GM21576 (cell line): ENCODE measurements at regions not wholly inside any gene's neighbourhood (a gene's known extent, or its start where the extent isn't known, plus 50 kb on each side); places are given as distances from the start of the nearest gene placed in this dataset.

Experiments used
- ATAC-seq: cut with Tn5 transposase; IDR thresholded peaks from one replicate; pipeline ENCODE4 v1.9.1; 2021; ENCODE audit warnings: mild to moderate bottlenecking, moderate library complexity; ENCODE audit not compliant: unreplicated experiment

GRCh38 chr3:18051306-18051705 is 308.9 kb upstream of the TBC1D5 start:
- ATAC-seq, result no peak

DNA sequence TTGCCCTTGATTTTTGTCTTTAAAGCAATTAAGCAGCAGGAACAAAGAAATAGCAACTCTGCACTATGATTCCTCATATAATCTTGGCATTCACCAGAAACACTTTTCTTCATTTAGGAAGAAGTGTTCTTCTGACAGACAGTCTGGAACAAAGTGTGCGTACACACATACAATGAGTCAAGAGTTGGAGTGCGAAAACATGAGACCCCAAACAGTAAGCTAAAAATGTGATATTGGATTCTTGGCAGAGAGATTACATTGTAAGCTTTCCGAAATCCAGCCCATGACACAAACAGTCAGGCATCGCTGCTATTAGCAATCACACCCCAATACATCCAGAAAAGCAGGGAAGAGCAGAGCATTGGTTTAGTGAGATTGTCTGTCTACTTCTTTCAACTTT is 306.7 kb upstream of the TBC1D5 start:
- no peak for ATAC-seq

GRCh38 chr3:18047052-18047451 is 304.6 kb upstream of the TBC1D5 start:
- ATAC-seq, result no peak

- no peak for ATAC-seq
Observed at GRCh38 chr3:18046131-18046915, 303.9 kb upstream of the TBC1D5 start.

DNA sequence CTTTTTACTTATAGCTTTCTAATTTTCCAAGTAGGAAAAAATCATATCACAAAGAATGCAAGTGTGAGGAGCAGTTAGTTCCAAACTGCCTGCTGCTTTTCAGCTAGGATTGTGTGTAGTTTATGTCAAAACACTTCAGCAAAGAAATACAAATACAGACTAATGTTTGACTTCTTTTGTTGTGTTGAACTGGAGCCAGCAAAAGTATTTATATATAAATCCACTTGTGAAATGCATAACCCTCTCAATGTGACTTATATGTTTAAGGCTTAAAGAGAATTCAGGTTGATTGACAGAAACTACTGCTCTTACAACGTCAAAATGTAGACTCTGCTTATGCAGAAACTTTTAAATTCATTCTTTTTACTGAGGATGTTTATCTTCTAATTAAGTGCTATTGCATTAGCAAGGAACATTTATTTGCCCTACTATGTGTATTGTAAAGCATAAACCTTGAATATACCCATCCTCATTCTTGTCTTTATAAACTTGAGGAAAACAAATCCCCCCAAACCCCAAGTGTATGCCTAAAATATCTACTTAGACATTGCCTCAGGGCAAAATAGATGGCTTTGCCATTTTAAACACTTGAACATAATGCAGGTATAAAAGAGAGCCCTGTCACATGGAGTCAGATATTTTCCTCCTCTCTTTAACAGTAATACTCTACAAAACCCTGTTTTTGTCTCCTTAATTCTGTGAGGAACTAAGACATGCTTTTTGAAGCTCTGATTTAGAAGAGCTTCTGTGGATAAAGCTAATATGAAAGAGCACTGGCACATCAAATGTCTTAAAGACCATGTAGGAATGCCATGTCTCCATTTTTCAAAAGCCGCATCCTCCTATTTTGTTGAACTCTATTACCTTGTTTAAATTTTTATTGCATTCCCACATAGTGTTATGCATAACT is 302.8 kb upstream of the TBC1D5 start:
- no peak for ATAC-seq

DNA sequence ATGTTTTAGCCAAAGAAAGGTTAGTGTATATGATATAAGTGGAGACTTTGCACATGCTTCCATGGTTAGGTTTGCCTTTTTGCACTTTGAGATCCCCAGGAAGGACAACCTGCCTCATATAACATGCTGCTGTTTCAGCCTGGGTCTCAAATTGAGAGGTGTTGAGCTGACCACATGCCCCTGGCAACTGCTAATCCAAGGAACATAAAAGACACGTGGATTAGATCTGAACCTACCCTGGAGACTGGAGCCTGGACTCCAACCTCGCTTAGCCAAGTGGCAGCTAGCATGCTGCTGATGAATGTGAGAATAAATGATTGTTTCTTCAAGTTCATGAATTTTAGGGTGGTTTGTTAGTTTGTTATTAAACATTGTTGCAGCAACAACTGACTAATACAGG is 301.8 kb upstream of the TBC1D5 start:
- no peak for ATAC-seq

GRCh38 chr3:18036450-18036815 is 294.0 kb upstream of the TBC1D5 start:
- ATAC-seq, result no peak

- no peak for ATAC-seq
Observed at GRCh38 chr3:18035641-18036449, 293.4 kb upstream of the TBC1D5 start.

DNA sequence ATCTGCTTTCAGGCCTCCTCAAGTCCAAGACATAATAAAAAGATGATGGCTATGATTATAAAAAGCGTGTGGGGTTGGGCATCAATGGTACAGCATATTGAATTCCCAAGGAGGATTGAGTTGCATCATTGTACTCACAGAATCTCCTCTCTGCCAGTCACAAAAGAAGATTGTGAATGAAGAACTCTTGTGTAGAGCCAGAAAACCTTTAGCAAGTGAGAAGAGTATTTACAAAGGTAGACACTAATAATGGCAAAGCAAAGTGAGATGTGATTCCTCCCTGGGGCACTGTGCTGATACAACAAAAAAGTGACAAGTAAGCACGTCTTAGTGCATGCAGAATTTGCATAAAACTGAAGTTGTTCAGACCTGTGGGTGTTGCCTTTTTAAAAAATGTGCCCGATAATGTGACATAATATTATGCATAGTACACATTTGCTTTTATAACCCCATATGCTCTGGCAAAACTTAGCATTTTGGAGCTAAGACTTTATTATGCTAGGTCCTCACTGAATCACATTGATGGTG is 291.2 kb upstream of the TBC1D5 start:
- no peak for ATAC-seq

DNA sequence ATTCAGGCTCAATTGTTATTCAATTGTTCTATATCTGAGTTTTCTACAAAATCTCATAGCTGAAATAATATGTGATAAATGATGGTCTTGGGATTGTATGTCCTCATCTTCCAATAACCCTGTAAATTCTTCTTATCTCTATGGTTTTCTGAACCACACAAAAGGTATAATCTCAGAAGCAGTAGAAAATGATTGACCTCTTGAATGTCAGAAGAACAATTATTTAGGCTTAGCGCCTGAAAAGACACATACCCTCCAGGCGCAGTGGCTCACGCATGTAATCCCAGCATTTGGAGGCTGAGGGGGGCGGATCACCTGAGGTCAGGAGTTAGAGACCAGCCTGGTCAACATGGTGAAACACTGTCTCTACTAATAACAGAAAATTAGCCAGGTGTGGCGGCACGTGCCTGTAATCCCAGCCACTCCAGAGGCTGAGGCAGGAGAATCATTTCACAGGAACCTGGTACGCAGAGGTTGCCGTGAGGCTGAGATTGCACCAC is 288.0 kb upstream of the TBC1D5 start:
- no peak for ATAC-seq

DNA sequence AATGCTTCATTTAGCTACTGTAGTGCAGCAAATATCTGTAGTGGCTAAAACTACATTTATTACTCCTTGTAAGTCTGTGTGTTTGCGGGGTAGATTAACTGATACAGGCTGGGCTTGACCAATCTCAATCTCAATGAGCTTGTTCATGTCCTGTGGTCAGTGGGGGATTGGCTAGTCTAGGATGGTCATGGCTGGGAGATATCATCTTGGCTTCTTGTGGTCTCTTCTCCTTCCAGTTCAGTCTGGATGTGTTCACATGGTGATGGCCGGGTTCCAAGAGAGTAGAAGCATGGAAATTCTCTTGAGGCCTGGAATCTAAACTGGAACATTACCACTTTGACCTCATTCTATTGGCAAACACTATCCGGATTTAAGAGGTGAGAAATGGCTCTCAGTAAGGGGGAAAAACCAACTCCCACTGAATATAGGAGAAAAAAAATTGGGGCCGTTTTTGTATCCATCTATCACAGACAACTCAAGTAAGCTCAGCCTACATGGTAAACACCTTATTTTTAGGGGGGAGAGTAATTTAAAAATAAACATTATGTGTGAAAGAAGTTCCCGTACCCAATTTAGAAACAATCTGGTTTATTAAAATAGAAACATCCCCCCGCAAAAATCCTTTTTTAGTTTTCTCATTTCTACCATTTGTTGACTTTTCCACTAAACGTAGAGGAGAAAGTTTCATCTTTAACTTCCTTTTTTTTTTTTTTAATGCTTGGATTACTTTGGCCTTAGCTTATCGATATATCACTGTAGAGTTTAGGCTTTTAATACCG is 284.9 kb upstream of the TBC1D5 start:
- no peak for ATAC-seq

- ATAC-seq, result no peak
Observed at GRCh38 chr3:18024715-18025114, 282.3 kb upstream of the TBC1D5 start.

DNA sequence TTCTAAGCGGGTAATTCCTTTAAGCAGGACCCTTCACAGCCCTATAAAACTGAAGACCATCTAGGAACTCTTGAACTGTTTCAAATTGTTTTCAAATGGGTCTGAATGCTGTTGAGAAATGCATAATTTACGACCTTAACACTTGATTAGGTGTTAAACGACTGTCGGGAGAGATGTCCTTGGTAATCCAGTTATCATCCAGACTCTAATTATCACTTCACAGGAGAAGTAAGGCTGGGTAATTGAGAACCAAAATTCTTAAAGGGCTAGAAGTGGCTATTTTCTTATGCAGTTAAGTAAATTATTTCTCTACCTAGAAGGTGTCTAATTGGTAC is 276.7 kb upstream of the TBC1D5 start:
- ATAC-seq, result no peak

DNA sequence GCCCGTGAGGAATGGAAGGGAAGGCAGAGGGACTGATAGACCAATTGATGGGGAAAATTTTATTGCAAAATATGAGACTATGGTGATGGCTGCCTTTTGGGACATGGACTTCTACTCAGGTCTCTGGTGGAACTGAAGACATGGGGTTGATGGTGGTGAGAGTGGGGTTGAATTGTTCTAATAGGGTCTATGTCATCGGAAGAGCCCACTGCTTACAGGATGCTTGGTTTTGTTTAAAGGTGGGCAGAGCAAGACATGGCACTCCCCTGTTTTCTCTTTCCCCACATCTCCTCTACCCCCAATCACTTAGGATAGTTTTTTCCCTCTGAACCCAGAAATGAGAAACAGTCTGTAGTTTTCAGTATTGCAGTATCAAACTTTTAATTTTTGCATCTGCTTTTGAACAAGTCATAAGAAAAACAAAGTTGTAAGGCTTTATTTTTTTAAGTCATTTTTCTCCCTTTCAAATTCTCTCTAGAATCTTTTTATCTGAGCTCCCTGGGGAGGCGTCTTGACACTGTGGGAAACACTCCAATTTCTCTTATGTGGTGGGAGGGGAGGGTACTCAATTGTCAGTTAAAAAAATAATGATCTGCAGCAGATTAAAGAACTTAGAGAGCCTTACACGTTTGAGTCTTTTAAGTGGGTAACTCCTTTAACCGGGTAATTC is 276.2 kb upstream of the TBC1D5 start:
- no peak for ATAC-seq

DNA sequence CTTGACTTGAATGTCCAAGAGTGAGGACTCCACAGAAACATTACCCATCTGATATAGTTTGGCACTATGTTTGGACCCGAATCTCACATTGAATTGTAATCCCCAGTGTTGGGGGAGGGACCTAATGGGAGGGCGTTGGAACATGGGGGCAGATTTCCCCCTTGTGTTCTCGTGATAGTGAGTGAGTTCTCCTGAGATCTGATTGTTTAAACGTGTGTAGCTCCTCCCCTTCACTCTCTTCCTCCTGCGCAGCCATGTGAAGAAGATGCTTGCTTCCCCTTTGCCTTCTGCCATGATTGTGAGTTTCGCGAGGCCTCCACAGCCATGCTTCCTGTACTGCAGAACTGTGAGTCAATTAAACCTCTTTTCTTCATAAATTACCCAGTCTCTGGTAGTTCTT is 273.9 kb upstream of the TBC1D5 start:
- no peak for ATAC-seq

DNA sequence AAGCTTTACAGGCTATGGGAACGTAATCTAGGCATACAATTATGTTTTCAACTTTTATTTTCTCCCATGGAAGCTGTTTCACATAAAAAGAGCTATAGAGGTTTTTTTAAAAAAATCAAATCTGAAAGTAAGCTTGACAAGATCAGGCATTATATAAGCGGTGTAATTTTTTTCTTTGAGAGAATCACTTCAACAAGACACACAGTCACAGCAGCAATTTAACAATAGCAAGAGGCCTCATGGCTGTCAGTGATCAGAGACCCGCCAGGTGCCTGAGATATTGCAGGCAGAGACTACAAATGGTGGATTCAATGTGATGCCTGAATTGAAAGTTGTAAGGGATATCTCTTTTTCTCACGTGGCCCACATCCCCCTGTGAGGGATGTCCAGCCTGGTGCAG is 270.5 kb upstream of the TBC1D5 start:
- ATAC-seq, result no peak

GRCh38 chr3:18012436-18012835 is 270.0 kb upstream of the TBC1D5 start:
- no peak for ATAC-seq

DNA sequence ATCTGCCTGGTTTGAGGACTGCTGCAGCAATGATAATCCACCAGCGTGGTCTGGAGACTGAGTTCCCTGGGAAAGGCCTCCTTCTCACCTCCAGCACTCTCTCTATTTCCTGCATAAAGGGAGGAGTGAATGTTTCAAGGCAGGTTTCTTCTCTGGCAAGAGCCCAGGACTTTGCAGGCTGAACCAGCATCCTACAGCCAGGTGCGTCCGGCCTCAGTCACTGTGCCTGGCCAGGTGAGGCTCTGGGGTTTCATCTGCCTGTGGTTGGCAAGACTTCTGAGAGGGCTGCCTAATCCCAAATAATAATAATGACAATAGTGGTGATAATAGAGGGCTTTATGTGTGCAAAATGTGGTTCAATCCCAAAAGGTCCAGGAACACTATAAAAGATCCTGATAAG is 269.0 kb upstream of the TBC1D5 start:
- ATAC-seq, result no peak

- ATAC-seq, result no peak
Observed at GRCh38 chr3:18010001-18010400, 267.6 kb upstream of the TBC1D5 start.
